ENCODE measurements at regions not wholly inside any gene's neighbourhood (a gene's known extent, or its start where the extent isn't known, plus 50 kb on each side); places are given as distances from the start of the nearest gene placed in this dataset.

DNA sequence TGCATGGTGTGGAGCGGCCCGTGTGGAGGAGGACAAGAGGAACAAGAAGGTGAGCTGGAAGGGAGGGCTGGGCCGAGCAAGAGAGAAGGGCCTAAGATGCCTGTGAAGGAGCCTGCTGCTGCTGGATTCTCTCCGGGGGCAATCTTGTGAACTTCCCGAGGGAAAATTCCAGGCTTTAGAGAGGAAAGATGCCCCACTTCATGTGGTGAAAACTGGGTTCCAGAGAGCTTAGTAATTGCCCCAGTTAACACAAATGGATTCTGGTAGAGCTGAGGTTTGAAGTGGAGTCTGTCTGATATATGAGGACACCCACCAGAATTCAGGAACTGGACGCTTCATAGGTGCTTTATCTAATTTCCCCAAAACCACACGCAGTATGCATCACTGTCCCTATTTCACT, 114.1 kb upstream of the ZMIZ1 start:
- TF ChIP-seq, protein P1, sequence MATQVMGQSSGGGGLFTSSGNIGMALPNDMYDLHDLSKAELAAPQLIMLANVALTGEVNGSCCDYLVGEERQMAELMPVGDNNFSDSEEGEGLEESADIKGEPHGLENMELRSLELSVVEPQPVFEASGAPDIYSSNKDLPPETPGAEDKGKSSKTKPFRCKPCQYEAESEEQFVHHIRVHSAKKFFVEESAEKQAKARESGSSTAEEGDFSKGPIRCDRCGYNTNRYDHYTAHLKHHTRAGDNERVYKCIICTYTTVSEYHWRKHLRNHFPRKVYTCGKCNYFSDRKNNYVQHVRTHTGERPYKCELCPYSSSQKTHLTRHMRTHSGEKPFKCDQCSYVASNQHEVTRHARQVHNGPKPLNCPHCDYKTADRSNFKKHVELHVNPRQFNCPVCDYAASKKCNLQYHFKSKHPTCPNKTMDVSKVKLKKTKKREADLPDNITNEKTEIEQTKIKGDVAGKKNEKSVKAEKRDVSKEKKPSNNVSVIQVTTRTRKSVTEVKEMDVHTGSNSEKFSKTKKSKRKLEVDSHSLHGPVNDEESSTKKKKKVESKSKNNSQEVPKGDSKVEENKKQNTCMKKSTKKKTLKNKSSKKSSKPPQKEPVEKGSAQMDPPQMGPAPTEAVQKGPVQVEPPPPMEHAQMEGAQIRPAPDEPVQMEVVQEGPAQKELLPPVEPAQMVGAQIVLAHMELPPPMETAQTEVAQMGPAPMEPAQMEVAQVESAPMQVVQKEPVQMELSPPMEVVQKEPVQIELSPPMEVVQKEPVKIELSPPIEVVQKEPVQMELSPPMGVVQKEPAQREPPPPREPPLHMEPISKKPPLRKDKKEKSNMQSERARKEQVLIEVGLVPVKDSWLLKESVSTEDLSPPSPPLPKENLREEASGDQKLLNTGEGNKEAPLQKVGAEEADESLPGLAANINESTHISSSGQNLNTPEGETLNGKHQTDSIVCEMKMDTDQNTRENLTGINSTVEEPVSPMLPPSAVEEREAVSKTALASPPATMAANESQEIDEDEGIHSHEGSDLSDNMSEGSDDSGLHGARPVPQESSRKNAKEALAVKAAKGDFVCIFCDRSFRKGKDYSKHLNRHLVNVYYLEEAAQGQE (IDR thresholded peaks at IDR 0.05; ENCODE audit: insufficient read depth in 1 of 2, low read depth in 2 of 2, low read length in 2 of 2), result no peak
- TF ChIP-seq TAF1 (IDR thresholded peaks at IDR 0.05; ENCODE audit: borderline replicate concordance, insufficient read depth, low read length), result no peak
